GM23338 (cell line): ENCODE measurements at regions not wholly inside any gene's neighbourhood (a gene's known extent, or its start where the extent isn't known, plus 50 kb on each side); places are given as distances from the start of the nearest gene placed in this dataset.
A peak's percentile ranks its signal among the peaks of the same experiment; 100 is the strongest.

Experiments
- ATAC-seq: fragments of 200-7000 bp; cut with Tn5 transposase; 3 replicates; pipeline ENCODE4 v1.9.1; 2020
- DNase-seq: peaks from one replicate; pipeline ENCODE4 v3.0.0-alpha.2; 2015; ENCODE audit warnings: low spot score
- H2AFZ ChIP-seq: fragments of 200-600 bp; sonication (generic); 2 replicates; pipeline ENCODE4 v1.8.0; 2016; ENCODE audit warnings: antibody characterized with exemption, mild to moderate bottlenecking, moderate library complexity
- H3F3A ChIP-seq: fragments of 200-600 bp; sonication (generic); replicated peaks from 2 replicates; pipeline ENCODE4 v1.8.0; 2017; ENCODE audit warnings: antibody characterized with exemption, mixed run types, low read depth
- H3K27ac ChIP-seq: fragments of 200-600 bp; sonication (generic); 2 replicates; pipeline ENCODE4 v1.6.1; 2016; ENCODE audit warnings: low read depth
- H3K27me3 ChIP-seq: fragments of 200-600 bp; sonication (generic); 2 replicates; pipeline ENCODE4 v1.8.0; 2016; ENCODE audit warnings: mild to moderate bottlenecking, mixed run types, moderate library complexity; ENCODE audit not compliant: insufficient read depth
- H3K36me3 ChIP-seq: fragments of 200-600 bp; sonication (generic); 2 replicates; pipeline ENCODE4 v1.8.0; 2016; ENCODE audit warnings: mild to moderate bottlenecking; ENCODE audit not compliant: insufficient read depth
- H3K4me1 ChIP-seq: fragments of 200-600 bp; sonication (generic); 2 replicates; pipeline ENCODE4 v1.8.0; 2016; ENCODE audit warnings: mild to moderate bottlenecking, moderate library complexity; ENCODE audit not compliant: insufficient read depth
- H3K4me2 ChIP-seq: fragments of 200-600 bp; sonication (generic); 2 replicates; pipeline ENCODE4 v1.7.1; 2017; ENCODE audit warnings: mixed run types
- H3K4me3 ChIP-seq: fragments of 200-600 bp; sonication (generic); 2 replicates; pipeline ENCODE4 v1.6.1; 2016; ENCODE audit warnings: mixed run types
- H3K79me2 ChIP-seq: fragments of 200-600 bp; sonication (generic); replicated peaks from 2 replicates; pipeline ENCODE4 v1.8.0; 2017; ENCODE audit warnings: mild to moderate bottlenecking; ENCODE audit not compliant: insufficient read depth
- H3K9me2 ChIP-seq: fragments of 200-600 bp; sonication (generic); 2 replicates; pipeline ENCODE4 v1.8.0; 2017; ENCODE audit not compliant: insufficient read depth
- H4K20me1 ChIP-seq: fragments of 200-600 bp; sonication (generic); replicated peaks from 2 replicates; pipeline ENCODE4 v1.8.0; 2017; ENCODE audit warnings: mild to moderate bottlenecking; ENCODE audit not compliant: insufficient read depth
- H3K27ac Mint-ChIP-seq: 2 replicates; pipeline ENCODE4 v1.8.0; 2020; ENCODE audit warnings: inconsistent platforms, mild to moderate bottlenecking, moderate library complexity, mixed read lengths
- H3K27me3 Mint-ChIP-seq: 3 replicates; pipeline ENCODE4 v1.8.0; 2022; ENCODE audit warnings: low read depth, mild to moderate bottlenecking, moderate library complexity, mixed read lengths, inconsistent platforms; ENCODE audit not compliant: insufficient read depth, poor library complexity
- H3K36me3 Mint-ChIP-seq: 3 replicates; pipeline ENCODE4 v1.8.0; 2021; ENCODE audit warnings: low read depth, mild to moderate bottlenecking, inconsistent platforms, moderate library complexity, mixed read lengths
- H3K4me1 Mint-ChIP-seq: 3 replicates; pipeline ENCODE4 v1.8.0; 2020; ENCODE audit warnings: mild to moderate bottlenecking, inconsistent platforms, mixed read lengths
- H3K4me3 Mint-ChIP-seq: 3 replicates; pipeline ENCODE4 v1.8.0; 2021; ENCODE audit warnings: moderate library complexity, mild to moderate bottlenecking, inconsistent platforms, mixed read lengths
- H3K9me3 Mint-ChIP-seq: 3 replicates; pipeline ENCODE4 v1.8.0; 2020; ENCODE audit warnings: moderate library complexity, mild to moderate bottlenecking, inconsistent platforms, mixed read lengths
- CREB1 ChIP-seq: fragments of 250-450 bp; sonication (Bioruptor Pico); IDR thresholded peaks from 2 replicates; pipeline ENCODE4 v1.5.0; 2020; ENCODE audit warnings: low read depth, mild to moderate bottlenecking, moderate library complexity
- CTCF ChIP-seq, 2 experiments: fragments of 200-600 bp in 1 of 2; sonication (generic) in 1 of 2; conservative IDR thresholded peaks; 2 replicates each; pipeline versions ENCODE4 v1.5.1 to v1.6.1; 2016 to 2017; ENCODE audit warnings: antibody characterized with exemption in 2 of 2, low read depth in 2 of 2, mild to moderate bottlenecking in 2 of 2, moderate library complexity in 1 of 2
- ETS1 ChIP-seq: IDR thresholded peaks from 2 replicates; pipeline ENCODE4 v1.6.1; 2016; ENCODE audit warnings: antibody characterized with exemption
- EZH2phosphoT487 ChIP-seq: fragments of 200-600 bp; sonication (generic); IDR thresholded peaks from one replicate; pipeline ENCODE4 v1.8.1; 2018; ENCODE audit warnings: antibody characterized with exemption; ENCODE audit not compliant: unreplicated experiment
- NANOG ChIP-seq: IDR thresholded peaks from 2 replicates; pipeline ENCODE4 v1.6.1; 2016; ENCODE audit warnings: antibody characterized with exemption, borderline replicate concordance
- POLR2AphosphoS5 ChIP-seq: IDR thresholded peaks from 2 replicates; pipeline ENCODE4 v1.6.1; 2016; ENCODE audit warnings: antibody characterized with exemption, low read depth
- ZNF114 ChIP-seq: fragments of 250-450 bp; sonication (Bioruptor Pico); IDR thresholded peaks from 2 replicates; pipeline ENCODE4 v1.5.0; 2020; ENCODE audit warnings: mild to moderate bottlenecking, moderate library complexity
- ZNF331 ChIP-seq: fragments of 250-450 bp; sonication (Bioruptor Pico); IDR thresholded peaks from 2 replicates; pipeline ENCODE4 v1.5.0; 2020; ENCODE audit warnings: low read depth, mild to moderate bottlenecking, moderate library complexity

- H3F3A ChIP-seq, result no peaks in the 10 kb centered on the region
- no peaks in the 10 kb centered on the region for H3K9me3 Mint-ChIP-seq
- no peak overlapping the region for H3K4me3 ChIP-seq
- H3K4me3 Mint-ChIP-seq, result no peak overlapping the region
- H3K4me1 ChIP-seq, result no peaks in the 10 kb centered on the region
- H3K9me2 ChIP-seq, result no peaks in the 10 kb centered on the region
- no peaks in the 10 kb centered on the region for H3K79me2 ChIP-seq
- no peaks in the 10 kb centered on the region for H3K27me3 ChIP-seq
- no peaks in the 10 kb centered on the region for H3K4me1 Mint-ChIP-seq
- no peak overlapping the region for H3K27ac Mint-ChIP-seq
- H2AFZ ChIP-seq, result no peak overlapping the region
- H3K4me2 ChIP-seq, result no peak overlapping the region
- H3K27me3 Mint-ChIP-seq, result no peaks in the 10 kb centered on the region
- H3K36me3 Mint-ChIP-seq, result no peaks in the 10 kb centered on the region
- DNase-seq, result no peak
- no peaks in the 10 kb centered on the region for H3K36me3 ChIP-seq
- TF ChIP-seq CTCF (conservative IDR thresholded peaks at IDR 0.05; ENCODE audit: low read depth in 2 of 2), result no peak
- no peak for TF ChIP-seq ZNF114
- TF ChIP-seq NANOG, result no peak
- TF ChIP-seq ETS1, result no peak
- no peaks in the 10 kb centered on the region for H4K20me1 ChIP-seq
- H3K27ac ChIP-seq, result no peak overlapping the region
- ATAC-seq, result no peak
Observed at GRCh38 chrX:56498756-56499155, 64.7 kb upstream of the UBQLN2 start.

- H3K9me3 Mint-ChIP-seq, result no peaks in the 10 kb centered on the region
- ATAC-seq, result no peak
- H3F3A ChIP-seq, result no peaks in the 10 kb centered on the region
Observed at GRCh38 chrX:56499372-56499771, 64.1 kb upstream of the UBQLN2 start.

GRCh38 chrX:56503941-56504673 is 59.3 kb upstream of the UBQLN2 start:
- no peak for ATAC-seq
- no peak overlapping the region for H2AFZ ChIP-seq

More at GRCh38 chrX:56499372-56499771, 64.1 kb upstream of the UBQLN2 start:
- H3K4me3 ChIP-seq, result no peak overlapping the region
- TF ChIP-seq ZNF114 (no peak), POLR2AphosphoS5 (no peak), ZNF331 (CRISPR knock-in tag) (no peak), CREB1 (no peak), EZH2phosphoT487 (no peak)
- no peaks in the 10 kb centered on the region for H3K79me2 ChIP-seq
- no peaks in the 10 kb centered on the region for H3K4me1 Mint-ChIP-seq
- no peaks in the 10 kb centered on the region for H3K27me3 ChIP-seq
- no peaks in the 10 kb centered on the region for H3K9me2 ChIP-seq
- no peak overlapping the region for H3K27ac Mint-ChIP-seq
- no peaks in the 10 kb centered on the region for H4K20me1 ChIP-seq
- H3K4me2 ChIP-seq, result no peak overlapping the region
- no peaks in the 10 kb centered on the region for H3K27me3 Mint-ChIP-seq
- no peaks in the 10 kb centered on the region for H3K36me3 Mint-ChIP-seq
- H3K4me1 ChIP-seq, result no peaks in the 10 kb centered on the region
- H3K27ac ChIP-seq, result no peak overlapping the region
- no peaks in the 10 kb centered on the region for H3K36me3 ChIP-seq
- no peak overlapping the region for H3K4me3 Mint-ChIP-seq
- no peak overlapping the region for H2AFZ ChIP-seq
- no peak for DNase-seq

More at GRCh38 chrX:56503941-56504673, 59.3 kb upstream of the UBQLN2 start:
- H3K4me2 ChIP-seq, result no peak overlapping the region
- no peak overlapping the region; the same call in 1 of the 2 replicates for H3K27ac Mint-ChIP-seq
- H3K36me3 Mint-ChIP-seq, result no peaks in the 10 kb centered on the region; the same call in 2 of the 3 replicates
- no peaks in the 10 kb centered on the region for H3K4me1 ChIP-seq
- no peak overlapping the region for H3K4me3 ChIP-seq
- peaks cover 2% of the 10 kb centered on the region for H3K27me3 Mint-ChIP-seq
- TF ChIP-seq CTCF (conservative IDR thresholded peaks at IDR 0.05; ENCODE audit: low read depth in 2 of 2) (peak; percentile 9 to 35; a peak in 2 of 4 replicates), NANOG (no peak)
- DNase-seq, result peak; percentile 3
- no peaks in the 10 kb centered on the region for H3K27me3 ChIP-seq
- H3K4me1 Mint-ChIP-seq, result no peaks in the 10 kb centered on the region
- no peak overlapping the region for H3K27ac ChIP-seq
- no peaks in the 10 kb centered on the region for H3F3A ChIP-seq
- no peaks in the 10 kb centered on the region for H4K20me1 ChIP-seq
- H3K79me2 ChIP-seq, result no peaks in the 10 kb centered on the region
- no peaks in the 10 kb centered on the region for H3K9me2 ChIP-seq
- H3K4me3 Mint-ChIP-seq, result no peak overlapping the region
- no peaks in the 10 kb centered on the region for H3K36me3 ChIP-seq
- peaks cover 10% of the 10 kb centered on the region; the same call in 2 of the 3 replicates for H3K9me3 Mint-ChIP-seq
